Pancreas (tissue), 10 donors: ENCODE measurements at regions not wholly inside any gene's neighbourhood (a gene's known extent, or its start where the extent isn't known, plus 50 kb on each side); places are given as distances from the start of the nearest gene placed in this dataset.

Source experiments
- ATAC-seq, 4 donors: fragments of 200-7000 bp; cut with Tn5 transposase; one replicate each; pipeline versions ENCODE4 v1.8.0 to v1.9.1; 2020; ENCODE audit warnings: mild to moderate bottlenecking in 4 of 4, moderate library complexity in 4 of 4
- DNase-seq, 6 donors: peaks; one replicate each; pipeline ENCODE4 v3.0.0-alpha.2; 2020
- FAIRE-seq: peaks from 2 replicates; lab custom pipeline; 2012; peaks lifted over from hg19 to GRCh38; lab: Jason Lieb, UNC
- H3K27ac ChIP-seq, 4 donors: fragments of 200-600 bp; sonication (generic); 1 replicate in 3 of 4; 2 replicates in 1 of 4; pipeline versions ENCODE4 v1.5.0 to v1.8.0; 2020
- H3K27me3 ChIP-seq, 4 donors: fragments of 200-600 bp; one replicate each; pipeline ENCODE4 v1.8.0; 2021
- H3K36me3 ChIP-seq, 3 donors: fragments of 200-600 bp; sonication (generic) in 1 of 3; one replicate each; pipeline versions ENCODE4 v1.5.0 to v1.8.0; 2020 to 2021
- H3K4me1 ChIP-seq, 3 donors: fragments of 200-600 bp; one replicate each; pipeline ENCODE4 v1.8.0; 2021
- H3K4me3 ChIP-seq, 4 donors: fragments of 200-600 bp; sonication (generic) in 2 of 4; one replicate each; pipeline versions ENCODE4 v1.5.0 to v1.8.0; 2020 to 2021
- H3K9me3 ChIP-seq, 4 donors: fragments of 200-600 bp; one replicate each; pipeline ENCODE4 v1.8.0; 2021
- CTCF ChIP-seq, 4 donors: fragments of 200-600 bp; sonication (generic) in 3 of 4; IDR thresholded peaks; one replicate each; pipeline versions ENCODE4 v1.5.0 to v1.8.0; 2021; ENCODE audit warnings: antibody characterized with exemption in 4 of 4
- WGBS, 2 donors: extraction: QIAGEN DNeasy Blood & Tissue Kit; methylation state at CpG; one replicate each; pipeline ENCODE4 v1.1.7; 2013; 5-methylcytosine and 5-hydroxymethylcytosine counted together
- intact Hi-C, 3 donors: fragments of 100-400 bp; cut with DNase I; formaldehyde crosslinking; loops; one replicate each; pipeline versions ENCODE4 v1.11.1 to v1.14.2; 2022
- donor health status: healthy with polysubstance abuse.
- donor health status: DM: no; HTN: no; CAD: no; lungs with moderate emphysema.
- donor health status: DM: no; HTN: no; CAD: no.
- donor health status: control.
- donor health status: control.
- donor health status: Bipolar disorder and iron deficiency.
- donor health status: DM: yes; HTN: yes; CAD: no.
- donor health status: DM: no; HTN: no; CAD: no.
- donor health status: DM: no; HTN: no; CAD: no.
- donor health status: DM: yes; HTN: yes; CAD: no.

GRCh38 chr1:80113168-80114038 lies 1106.9 kb upstream of the ADGRL4 start:
- Histone ChIP-seq H3K36me3 (no peaks in the 10 kb centered on the region), H3K27me3 (no peaks in the 10 kb centered on the region), H3K27ac (no peak overlapping the region), H3K4me3 (no peak overlapping the region), H3K9me3 (no peaks in the 10 kb centered on the region), H3K4me1 (no peaks in the 10 kb centered on the region)
- ATAC-seq, result no peak
- intact Hi-C loops, result no loop called here
- TF ChIP-seq CTCF (IDR thresholded peaks at IDR 0.05), result no peak
- no peak for FAIRE-seq
- WGBS, 2 donors, result 34 to 36% methylated on average over 3 of the region's 3 CpGs
- DNase-seq, result no peak

- Histone ChIP-seq H3K36me3 (no peaks in the 10 kb centered on the region), H3K27ac (no peak overlapping the region), H3K27me3 (no peaks in the 10 kb centered on the region), H3K4me3 (no peak overlapping the region), H3K9me3 (no peaks in the 10 kb centered on the region), H3K4me1 (no peaks in the 10 kb centered on the region)
- intact Hi-C loops, result no loop called here
- DNase-seq, result no peak
- no peak for FAIRE-seq
- no peak for TF ChIP-seq CTCF (IDR thresholded peaks at IDR 0.05)
- ATAC-seq, result no peak
- 57 to 69% methylated on average over 2 of the region's 2 CpGs for WGBS, 2 donors
Observed at GRCh38 chr1:80101159-80101558, 1094.6 kb upstream of the ADGRL4 start.

GRCh38 chr1:80099713-80100112 lies 1093.2 kb upstream of the ADGRL4 start:
- ATAC-seq (no peak), DNase-seq (no peak), FAIRE-seq (no peak)
- H3K4me3 ChIP-seq, result no peak overlapping the region
- no peaks in the 10 kb centered on the region for H3K27me3 ChIP-seq
- no peaks in the 10 kb centered on the region for H3K36me3 ChIP-seq
- WGBS, 2 donors, result 75 to 92% methylated on average over 1 of the region's 1 CpG
- intact Hi-C loops, result no loop called here
- no peak overlapping the region for H3K27ac ChIP-seq
- no peaks in the 10 kb centered on the region for H3K9me3 ChIP-seq
- no peaks in the 10 kb centered on the region for H3K4me1 ChIP-seq
- TF ChIP-seq CTCF (IDR thresholded peaks at IDR 0.05), result no peak

GRCh38 chr1:80085067-80085466 lies 1078.5 kb upstream of the ADGRL4 start:
- ATAC-seq (no peak), DNase-seq (no peak), FAIRE-seq (no peak)
- no peaks in the 10 kb centered on the region for H3K4me1 ChIP-seq
- H3K36me3 ChIP-seq, result no peaks in the 10 kb centered on the region
- intact Hi-C loops, result no loop called here
- no peak overlapping the region for H3K27ac ChIP-seq
- no peaks in the 10 kb centered on the region for H3K27me3 ChIP-seq
- TF ChIP-seq CTCF (IDR thresholded peaks at IDR 0.05), result no peak
- no peak overlapping the region for H3K4me3 ChIP-seq
- H3K9me3 ChIP-seq, result no peaks in the 10 kb centered on the region

- intact Hi-C loops, result no loop called here
- no peaks in the 10 kb centered on the region for H3K27me3 ChIP-seq
- DNase-seq (no peak), ATAC-seq (no peak), FAIRE-seq (no peak)
- no peak overlapping the region for H3K27ac ChIP-seq
- no peak for TF ChIP-seq CTCF (IDR thresholded peaks at IDR 0.05)
- H3K36me3 ChIP-seq, result no peaks in the 10 kb centered on the region
- H3K9me3 ChIP-seq, result no peaks in the 10 kb centered on the region
- no peak overlapping the region for H3K4me3 ChIP-seq
- 83 to 86% methylated on average over 1 of the region's 1 CpG for WGBS, 2 donors
- H3K4me1 ChIP-seq, result no peaks in the 10 kb centered on the region
Observed at GRCh38 chr1:80083892-80084291, 1077.4 kb upstream of the ADGRL4 start.
